ENCODE measurements at regions not wholly inside any gene's neighbourhood (a gene's known extent, or its start where the extent isn't known, plus 50 kb on each side); places are given as distances from the start of the nearest gene placed in this dataset.

DNA sequence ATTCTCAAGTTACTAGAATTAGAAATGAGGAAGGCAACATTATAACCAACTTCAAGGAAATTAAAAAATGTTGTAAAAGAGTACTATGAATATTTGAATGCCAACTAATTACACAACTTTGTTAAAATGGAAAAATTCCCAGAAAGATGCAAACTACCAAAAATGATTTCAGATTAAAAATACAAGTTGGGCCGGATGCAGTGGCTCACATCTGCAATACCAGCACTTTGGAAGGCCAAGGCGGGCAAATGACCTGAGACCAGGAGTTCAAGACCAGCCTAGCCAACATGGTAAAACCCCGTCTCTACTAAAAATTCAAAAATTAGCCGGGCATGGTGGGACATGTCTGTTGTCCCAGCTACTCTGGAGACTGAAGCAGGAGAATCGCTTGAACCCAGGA, 874.2 kb upstream of the GJE1 start:
- TF ChIP-seq POLR2AphosphoS5 (IDR thresholded peaks at IDR 0.05) (no peak), CTCF (IDR thresholded peaks at IDR 0.05) (no peak)
